HFF-Myc (cell line): ENCODE measurements at regions not wholly inside any gene's neighbourhood (a gene's known extent, or its start where the extent isn't known, plus 50 kb on each side); places are given as distances from the start of the nearest gene placed in this dataset.

Experiments used
- DNase-seq: peaks from one replicate; pipeline ENCODE4 v3.0.0-alpha.2; 2011; ENCODE audit warnings: low read depth; ENCODE audit errors: extremely low read depth
- H3K4me3 ChIP-seq: replicated peaks from 2 replicates; pipeline ENCODE4 v1.5.1; 2011; ENCODE audit warnings: low read depth, mild to moderate bottlenecking, control low read depth, low read length
- TF ChIP-seq, protein P1 (sequence below): IDR thresholded peaks from 2 replicates; pipeline ENCODE4 v1.5.1; 2012; ENCODE audit warnings: mild to moderate bottlenecking, low read depth, low read length, control low read depth; ENCODE audit errors: missing control alignments

GRCh38 chr18:10289251-10289650 lies 165.2 kb upstream of the APCDD1 start:
- TF ChIP-seq, protein P1, sequence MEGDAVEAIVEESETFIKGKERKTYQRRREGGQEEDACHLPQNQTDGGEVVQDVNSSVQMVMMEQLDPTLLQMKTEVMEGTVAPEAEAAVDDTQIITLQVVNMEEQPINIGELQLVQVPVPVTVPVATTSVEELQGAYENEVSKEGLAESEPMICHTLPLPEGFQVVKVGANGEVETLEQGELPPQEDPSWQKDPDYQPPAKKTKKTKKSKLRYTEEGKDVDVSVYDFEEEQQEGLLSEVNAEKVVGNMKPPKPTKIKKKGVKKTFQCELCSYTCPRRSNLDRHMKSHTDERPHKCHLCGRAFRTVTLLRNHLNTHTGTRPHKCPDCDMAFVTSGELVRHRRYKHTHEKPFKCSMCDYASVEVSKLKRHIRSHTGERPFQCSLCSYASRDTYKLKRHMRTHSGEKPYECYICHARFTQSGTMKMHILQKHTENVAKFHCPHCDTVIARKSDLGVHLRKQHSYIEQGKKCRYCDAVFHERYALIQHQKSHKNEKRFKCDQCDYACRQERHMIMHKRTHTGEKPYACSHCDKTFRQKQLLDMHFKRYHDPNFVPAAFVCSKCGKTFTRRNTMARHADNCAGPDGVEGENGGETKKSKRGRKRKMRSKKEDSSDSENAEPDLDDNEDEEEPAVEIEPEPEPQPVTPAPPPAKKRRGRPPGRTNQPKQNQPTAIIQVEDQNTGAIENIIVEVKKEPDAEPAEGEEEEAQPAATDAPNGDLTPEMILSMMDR: no peak
- DNase-seq: no peak
- no peak overlapping the region for H3K4me3 ChIP-seq

GRCh38 chr18:10289951-10290637 lies 164.3 kb upstream of the APCDD1 start:
- TF ChIP-seq, protein P1: no peak
- DNase-seq: no peak

GRCh38 chr18:10290638-10291235 lies 163.7 kb upstream of the APCDD1 start:
- no peak for DNase-seq
- TF ChIP-seq, protein P1: no peak
- H3K4me3 ChIP-seq: no peak overlapping the region

More at GRCh38 chr18:10289951-10290637, 164.3 kb upstream of the APCDD1 start:
- H3K4me3 ChIP-seq: no peak overlapping the region

DNA sequence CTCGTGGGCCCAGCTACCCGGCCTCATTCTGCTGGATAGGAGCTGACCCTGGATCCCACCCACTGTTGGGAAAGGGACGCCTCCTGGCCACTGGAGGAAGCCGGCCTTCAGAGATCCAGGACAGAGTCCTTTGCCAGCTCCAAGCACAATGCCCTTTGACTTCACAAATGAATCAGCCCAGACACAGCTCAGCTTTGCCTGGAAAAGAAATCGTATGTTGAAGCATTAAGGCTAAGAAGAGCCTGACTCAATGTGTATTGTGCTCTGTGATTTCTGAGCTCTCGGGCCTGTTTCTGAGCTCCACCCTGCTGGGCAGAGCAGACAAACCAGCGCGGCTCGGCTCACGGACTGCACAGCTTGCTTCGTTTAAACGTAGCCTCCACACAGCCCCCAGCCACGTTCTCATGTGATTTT lies 162.9 kb upstream of the APCDD1 start:
- peak; percentile 36 for DNase-seq
- TF ChIP-seq, protein P1: no peak
- no peak overlapping the region for H3K4me3 ChIP-seq

DNA sequence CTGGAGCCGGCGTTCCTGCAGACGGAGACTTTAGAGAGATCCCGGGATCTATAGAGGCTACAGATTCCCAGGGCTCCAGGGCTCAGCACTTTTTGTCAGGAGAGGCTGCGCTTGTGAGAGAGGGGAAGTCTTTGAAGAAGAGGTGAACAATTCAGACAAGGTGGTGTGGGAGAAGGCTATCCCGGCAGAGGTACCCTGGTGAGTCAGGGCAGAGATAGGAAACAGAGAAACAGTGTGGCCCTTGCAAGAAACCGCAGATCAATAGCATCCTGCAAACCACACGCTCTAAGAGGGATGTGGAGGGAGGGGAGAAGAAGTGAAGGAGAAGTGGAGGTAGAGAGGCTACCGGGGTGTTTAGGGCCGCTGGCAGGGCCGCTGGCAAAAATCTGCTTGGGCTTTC lies 160.5 kb upstream of the APCDD1 start:
- no peak overlapping the region for H3K4me3 ChIP-seq
- DNase-seq: no peak

DNA sequence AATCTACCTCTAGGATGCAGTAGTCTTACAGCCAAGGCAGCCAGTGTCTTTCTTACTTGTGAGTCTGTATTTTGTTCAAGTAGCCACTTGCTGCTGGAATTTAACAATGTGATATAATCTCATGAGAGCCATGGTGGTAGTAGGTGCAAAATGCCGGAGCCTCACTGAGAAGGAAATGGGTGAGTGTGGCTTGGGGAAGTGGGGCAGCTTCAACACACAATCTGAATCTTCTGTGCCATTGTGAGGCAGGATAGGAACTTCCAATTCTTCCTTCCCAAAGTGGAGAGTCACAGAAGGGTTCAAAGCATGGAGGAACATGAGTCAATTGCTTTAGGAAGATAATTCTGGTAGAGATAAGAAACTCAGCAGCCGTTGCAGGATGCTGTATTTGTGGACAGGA lies 158.7 kb upstream of the APCDD1 start:
- TF ChIP-seq, protein P1: no peak
- no peak for DNase-seq
- no peak overlapping the region for H3K4me3 ChIP-seq

More for the DNA sequence above, 160.5 kb upstream of the APCDD1 start:
- TF ChIP-seq, protein P1: no peak
